ENCODE measurements at regions not wholly inside any gene's neighbourhood (a gene's known extent, or its start where the extent isn't known, plus 50 kb on each side); places are given as distances from the start of the nearest gene placed in this dataset.

DNA sequence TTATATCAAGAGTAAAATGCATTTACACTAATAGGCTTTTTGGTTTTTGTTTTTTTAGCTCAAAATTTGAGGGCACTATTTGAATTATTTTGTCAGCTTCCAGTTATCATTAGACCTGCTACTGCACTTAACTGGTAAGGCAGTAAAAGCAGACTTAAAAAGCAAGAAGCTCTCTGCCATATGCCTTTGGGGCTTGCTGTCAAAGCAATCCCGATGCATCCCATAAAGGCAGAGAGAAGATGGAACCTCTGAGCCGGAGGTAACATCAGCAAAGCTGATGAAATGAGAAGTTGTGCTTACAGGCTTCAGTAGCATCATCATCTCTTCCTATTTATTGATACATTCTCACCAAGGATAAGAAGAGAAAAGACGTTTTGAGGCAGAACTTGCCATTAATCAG, 1414.3 kb upstream of the CDH6 start:
- no peaks in the 10 kb centered on the region for H3K9me3 ChIP-seq (replicated peaks; ENCODE audit: control insufficient read depth, insufficient read depth, low read length)
- no peak for FAIRE-seq
- BruUV-seq (replicated peaks): no TSS peak
- no peak overlapping the region for H3K9ac ChIP-seq (replicated peaks; ENCODE audit: extremely low read depth, insufficient read depth, low read length)
- CTCF ChIA-PET: no interaction called here
- H3K27ac ChIP-seq (ENCODE audit: insufficient read depth, low read depth, low read length): no peak overlapping the region
- no peaks in the 10 kb centered on the region for H3K4me1 ChIP-seq (ENCODE audit: control insufficient read depth, extremely low read depth, insufficient read depth, low read length)
- dilution Hi-C loops (cut with MboI; ENCODE audit: extremely low pct_ligation_motif_present, low sequenced_read_pairs) (no loop called here), intact Hi-C loops (cut with micrococcal nuclease) (no loop called here)
- no peaks in the 10 kb centered on the region for H3K79me2 ChIP-seq (ENCODE audit: control insufficient read depth, insufficient read depth, low read length)
- H3K4me2 ChIP-seq (ENCODE audit: insufficient read depth, low read length): no peak overlapping the region
- DNase-seq (ENCODE audit: low read depth, low spot score): no peak
- TF ChIP-seq FOS (IDR thresholded peaks at IDR 0.05; ENCODE audit: borderline replicate concordance, insufficient read depth, low read length) (no peak), EZH2 (IDR thresholded peaks at IDR 0.05; ENCODE audit: borderline replicate concordance, low read depth, low read length, severe bottlenecking) (no peak), CTCF (IDR thresholded peaks at IDR 0.05; ENCODE audit: extremely low read depth in 1 of 2, insufficient read depth in 1 of 2, low read depth in 1 of 2, low read length in 2 of 2) (no peak), JUN (IDR thresholded peaks at IDR 0.05; ENCODE audit: borderline replicate concordance, insufficient read depth, insufficient read length, low read depth) (no peak), POLR2AphosphoS5 (IDR thresholded peaks at IDR 0.05; ENCODE audit: insufficient read depth, low read depth, low read length) (no peak), MYC (IDR thresholded peaks at IDR 0.05; ENCODE audit: low read depth, low read length) (no peak), POLR2A (IDR thresholded peaks at IDR 0.05; ENCODE audit: low read depth, low read length) (no peak), GATA2 (IDR thresholded peaks at IDR 0.05; ENCODE audit: insufficient read depth, insufficient read length, low read depth, low read length) (no peak)
- TF ChIP-seq, protein P1, sequence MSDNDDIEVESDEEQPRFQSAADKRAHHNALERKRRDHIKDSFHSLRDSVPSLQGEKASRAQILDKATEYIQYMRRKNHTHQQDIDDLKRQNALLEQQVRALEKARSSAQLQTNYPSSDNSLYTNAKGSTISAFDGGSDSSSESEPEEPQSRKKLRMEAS (IDR thresholded peaks at IDR 0.05; ENCODE audit: insufficient read depth, insufficient read length): no peak
- H4K20me1 ChIP-seq (replicated peaks; ENCODE audit: control insufficient read depth, extremely low read depth, insufficient read depth, low read length): no peaks in the 10 kb centered on the region
- H2AFZ ChIP-seq (ENCODE audit: low read depth, low read length): no peak overlapping the region
- POLR2A ChIA-PET: no interaction called here
- H3K9me1 ChIP-seq (replicated peaks; ENCODE audit: control insufficient read depth, extremely low read depth, insufficient read depth, low read length): no peaks in the 10 kb centered on the region
- H3K36me3 ChIP-seq (ENCODE audit: control insufficient read depth in 2 of 2, extremely low read depth in 1 of 2, insufficient read depth in 2 of 2, low read length in 2 of 2): no peaks in the 10 kb centered on the region
- no peaks in the 10 kb centered on the region for H3K27me3 ChIP-seq (ENCODE audit: control insufficient read depth in 2 of 2, insufficient read depth in 2 of 2, low read length in 2 of 2)
- no peak overlapping the region for H3K4me3 ChIP-seq (replicated peaks in 1 of 3; ENCODE audit: insufficient read depth in 1 of 3, low read depth in 1 of 3, low read length in 3 of 3)

Data from endothelial cell of umbilical vein (primary cell).